DMS79 (cell line): ENCODE measurements at regions not wholly inside any gene's neighbourhood (a gene's known extent, or its start where the extent isn't known, plus 50 kb on each side); places are given as distances from the start of the nearest gene placed in this dataset.
A peak's percentile ranks its signal among the peaks of the same experiment; 100 is the strongest.

Source experiments
- DNase-seq: peaks from one replicate; lab custom pipeline; 2025; lab: John Stamatoyannopoulos, UW

DNA sequence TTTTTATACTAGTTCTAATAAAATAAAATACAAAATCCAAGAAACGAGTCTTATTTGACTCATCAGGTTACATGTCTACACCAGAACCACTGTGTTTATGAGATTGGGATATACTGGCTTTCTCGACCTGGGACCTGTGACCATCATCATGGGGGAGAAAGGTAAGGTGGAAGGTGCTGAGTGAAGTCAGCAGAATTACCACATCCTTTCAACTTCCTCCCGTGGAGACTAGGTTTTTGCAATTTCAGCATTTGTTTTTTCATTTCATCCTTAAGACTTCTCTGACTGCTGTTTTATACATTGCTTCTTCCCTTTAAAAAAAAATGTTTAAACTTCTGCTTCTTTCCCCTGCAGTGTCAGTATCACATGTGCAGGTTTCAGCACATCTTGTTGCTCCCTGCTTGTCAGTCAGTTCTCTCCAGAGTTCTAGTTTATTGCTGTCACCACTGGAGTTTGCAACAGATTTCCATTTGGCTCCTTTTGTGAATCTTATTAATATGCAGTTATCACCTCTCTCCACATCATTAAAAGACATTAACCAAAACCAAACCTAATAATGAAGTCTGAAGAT is 60.4 kb upstream of the HAO2 start:
- DNase-seq = no peak

GRCh38 chr1:119308806-119309205 is 59.8 kb upstream of the HAO2 start:
- DNase-seq = no peak

- DNase-seq = peak; percentile 90
Measured at GRCh38 chr1:119310301-119310700, 58.3 kb upstream of the HAO2 start.

GRCh38 chr1:119312500-119312899 is 56.1 kb upstream of the HAO2 start:
- no peak for DNase-seq

- DNase-seq = no peak
Measured at GRCh38 chr1:119314001-119314796, 54.4 kb upstream of the HAO2 start.

- DNase-seq = no peak
Measured at GRCh38 chr1:119316870-119317416, 51.6 kb upstream of the HAO2 start.

DNA sequence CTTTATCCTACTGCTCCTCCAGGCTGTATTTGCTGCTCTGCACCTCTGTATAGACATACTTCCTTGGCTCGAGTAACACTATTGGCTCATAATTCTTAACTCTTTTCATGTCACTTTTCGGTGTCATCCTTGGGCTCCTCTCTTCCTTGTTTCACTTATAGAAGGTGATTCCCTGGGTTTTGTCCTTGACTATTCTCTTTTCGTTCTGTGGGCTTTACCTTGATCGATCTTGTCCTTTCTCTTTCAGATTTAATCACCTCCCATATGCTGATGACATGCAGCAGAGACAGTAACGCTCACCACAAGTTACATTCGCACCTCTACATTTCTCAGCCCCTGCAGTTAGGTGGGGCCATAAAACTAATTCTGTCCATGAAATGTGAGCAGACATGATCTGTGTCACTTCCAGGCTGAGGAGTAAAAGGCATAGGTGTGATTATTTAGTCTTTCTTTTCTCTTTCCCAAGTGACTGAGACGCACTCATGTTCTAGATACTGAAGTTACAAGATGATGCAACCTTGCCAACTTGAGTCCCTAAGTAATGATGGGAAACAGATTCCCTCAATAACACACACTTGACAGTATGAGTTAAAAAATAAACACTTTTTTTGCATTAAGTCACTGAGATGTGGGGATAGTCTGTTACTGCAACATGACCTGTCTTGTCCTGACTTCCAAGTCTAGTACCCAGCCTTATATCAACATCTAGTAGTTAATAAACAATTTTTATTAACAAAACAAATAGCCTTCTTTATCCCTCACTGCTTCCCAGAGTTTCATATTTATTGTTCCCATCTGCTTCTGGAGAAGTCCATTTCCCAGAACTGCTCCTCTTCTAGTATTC is 49.9 kb upstream of the HAO2 start:
- no peak for DNase-seq
